H1 (cell line): ENCODE measurements at regions not wholly inside any gene's neighbourhood (a gene's known extent, or its start where the extent isn't known, plus 50 kb on each side); places are given as distances from the start of the nearest gene placed in this dataset.

Experiments
- RAD21 ChIP-seq, 2 experiments: IDR thresholded peaks in 1 of 2; conservative IDR thresholded peaks in 1 of 2; 2 replicates each; pipeline ENCODE4 v1.6.1; 2011; ENCODE audit warnings: low read depth in 2 of 2, low read length in 2 of 2, improper control_type of control experiment in 1 of 2, inconsistent platforms in 1 of 2, mild to moderate bottlenecking in 1 of 2, moderate library complexity in 1 of 2
- SIX5 ChIP-seq: IDR thresholded peaks from 2 replicates; pipeline ENCODE4 v1.6.1; 2011; ENCODE audit warnings: mild to moderate bottlenecking, low read depth, low read length

DNA sequence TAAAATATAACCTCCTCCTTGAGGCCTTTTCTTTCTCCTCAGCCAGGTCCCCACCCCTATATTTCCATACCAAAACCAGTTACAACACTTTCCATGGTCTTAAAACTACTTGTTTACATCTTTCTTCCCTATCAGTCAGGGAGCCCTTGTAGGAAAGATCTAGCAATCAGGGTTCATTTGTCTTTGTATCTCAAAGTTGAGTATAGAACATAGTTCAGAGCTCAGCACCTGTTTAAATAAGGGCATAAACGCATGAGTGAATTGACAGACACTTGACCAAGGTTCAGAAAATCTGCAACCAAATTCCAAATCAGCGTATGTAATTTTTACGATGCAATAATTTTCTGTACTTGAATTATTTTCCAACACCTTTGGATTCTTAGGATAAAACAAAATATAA is 352.2 kb upstream of the MAGEB16 start (continued):
- TF ChIP-seq SIX5 = no peak
- no peak for TF ChIP-seq RAD21 (IDR thresholded peaks at IDR 0.05 in 1 of 2, conservative IDR thresholded peaks at IDR 0.05 in 1 of 2; ENCODE audit: low read depth in 2 of 2, low read length in 2 of 2)
